ENCODE measurements at regions not wholly inside any gene's neighbourhood (a gene's known extent, or its start where the extent isn't known, plus 50 kb on each side); places are given as distances from the start of the nearest gene placed in this dataset.

- TF ChIP-seq ZBTB4 (CRISPR knock-in tag; IDR thresholded peaks at IDR 0.05) (no peak), PKNOX1 (IDR thresholded peaks at IDR 0.05) (no peak), JUNB (IDR thresholded peaks at IDR 0.05) (no peak), NRF1 (conservative IDR thresholded peaks at IDR 0.05; ENCODE audit: low read depth, low read length) (no peak), SIN3A (IDR thresholded peaks at IDR 0.05; ENCODE audit: low read depth, low read length) (no peak), SREBF1 (IDR thresholded peaks at IDR 0.05; ENCODE audit: low read length) (no peak), TCF7 (IDR thresholded peaks at IDR 0.05; ENCODE audit: borderline replicate concordance) (no peak), HSF1 (IDR thresholded peaks at IDR 0.05; ENCODE audit: low read depth, low read length) (no peak), ZZZ3 (IDR thresholded peaks at IDR 0.05; ENCODE audit: control insufficient read depth, insufficient read length, low read depth) (no peak), MYC (IDR thresholded peaks at IDR 0.05; ENCODE audit: insufficient read depth, insufficient read length, insufficient replicate concordance, low read length, severe bottlenecking) (no peak), TAF1 (IDR thresholded peaks at IDR 0.05; ENCODE audit: borderline replicate concordance, low read depth, low read length) (no peak)
Measured at GRCh38 chr15:35993196-35993595, 447.2 kb upstream of the DPH6 start (continued).

Measured in GM12878 (cell line).